ENCODE measurements at regions not wholly inside any gene's neighbourhood (a gene's known extent, or its start where the extent isn't known, plus 50 kb on each side); places are given as distances from the start of the nearest gene placed in this dataset.

DNA sequence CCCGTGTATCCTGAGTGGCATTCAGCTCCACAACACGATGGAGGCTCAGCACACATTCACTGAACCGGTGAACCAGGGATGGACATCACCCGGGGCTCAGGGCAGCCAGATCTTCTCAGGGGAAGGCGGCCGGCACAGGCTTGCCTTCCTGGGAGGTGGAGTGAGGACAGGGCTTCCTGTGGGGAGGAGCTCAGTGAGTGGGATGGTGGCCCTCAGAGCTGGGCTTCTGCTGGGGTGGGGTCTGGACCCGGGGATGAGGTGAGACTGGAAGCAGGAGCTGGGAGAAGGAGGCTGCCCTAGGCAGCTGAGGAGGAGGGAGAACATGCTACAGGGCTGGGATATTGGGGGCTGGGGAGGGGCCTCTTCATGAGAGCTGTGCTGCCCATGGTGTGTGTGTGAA, 58.5 kb upstream of the PRR23E start:
- TF ChIP-seq, protein P1, sequence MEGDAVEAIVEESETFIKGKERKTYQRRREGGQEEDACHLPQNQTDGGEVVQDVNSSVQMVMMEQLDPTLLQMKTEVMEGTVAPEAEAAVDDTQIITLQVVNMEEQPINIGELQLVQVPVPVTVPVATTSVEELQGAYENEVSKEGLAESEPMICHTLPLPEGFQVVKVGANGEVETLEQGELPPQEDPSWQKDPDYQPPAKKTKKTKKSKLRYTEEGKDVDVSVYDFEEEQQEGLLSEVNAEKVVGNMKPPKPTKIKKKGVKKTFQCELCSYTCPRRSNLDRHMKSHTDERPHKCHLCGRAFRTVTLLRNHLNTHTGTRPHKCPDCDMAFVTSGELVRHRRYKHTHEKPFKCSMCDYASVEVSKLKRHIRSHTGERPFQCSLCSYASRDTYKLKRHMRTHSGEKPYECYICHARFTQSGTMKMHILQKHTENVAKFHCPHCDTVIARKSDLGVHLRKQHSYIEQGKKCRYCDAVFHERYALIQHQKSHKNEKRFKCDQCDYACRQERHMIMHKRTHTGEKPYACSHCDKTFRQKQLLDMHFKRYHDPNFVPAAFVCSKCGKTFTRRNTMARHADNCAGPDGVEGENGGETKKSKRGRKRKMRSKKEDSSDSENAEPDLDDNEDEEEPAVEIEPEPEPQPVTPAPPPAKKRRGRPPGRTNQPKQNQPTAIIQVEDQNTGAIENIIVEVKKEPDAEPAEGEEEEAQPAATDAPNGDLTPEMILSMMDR (IDR thresholded peaks at IDR 0.05): no peak
- no peak for TF ChIP-seq EZH2phosphoT487 (IDR thresholded peaks at IDR 0.05)
